ENCODE measurements at regions not wholly inside any gene's neighbourhood (a gene's known extent, or its start where the extent isn't known, plus 50 kb on each side); places are given as distances from the start of the nearest gene placed in this dataset.

GRCh38 chr2:122183890-122184289 lies 428.4 kb downstream of the TSN start:
- no peak for DNase-seq

GRCh38 chr2:122186761-122187222 lies 431.3 kb downstream of the TSN start:
- peak; percentile 51 for DNase-seq

GRCh38 chr2:122191331-122191730 lies 435.9 kb downstream of the TSN start:
- no peak for DNase-seq

- no peak for DNase-seq
Measured at GRCh38 chr2:122193622-122194021, 438.2 kb downstream of the TSN start.

GRCh38 chr2:122194546-122194945 lies 439.1 kb downstream of the TSN start:
- DNase-seq: no peak

- DNase-seq: no peak
Measured at GRCh38 chr2:122203523-122203922, 448.1 kb downstream of the TSN start.

- DNase-seq: no peak
Measured at GRCh38 chr2:122205641-122206040, 450.2 kb downstream of the TSN start.

- no peak for DNase-seq
Measured at GRCh38 chr2:122206101-122206500, 450.6 kb downstream of the TSN start.

GRCh38 chr2:122209377-122209776 lies 453.9 kb downstream of the TSN start:
- DNase-seq: no peak

- no peak for DNase-seq
Measured at GRCh38 chr2:122210065-122210464, 454.6 kb downstream of the TSN start.

GRCh38 chr2:122210898-122211856 lies 455.7 kb downstream of the TSN start:
- DNase-seq: no peak

GRCh38 chr2:122213312-122213711 lies 457.9 kb downstream of the TSN start:
- no peak for DNase-seq

GRCh38 chr2:122216071-122216470 lies 460.6 kb downstream of the TSN start:
- DNase-seq: no peak

GRCh38 chr2:122216901-122217300 lies 461.4 kb downstream of the TSN start:
- no peak for DNase-seq

- no peak for DNase-seq
Measured at GRCh38 chr2:122218596-122218995, 463.1 kb downstream of the TSN start.

GRCh38 chr2:122219504-122219903 lies 464.1 kb downstream of the TSN start:
- DNase-seq: no peak

GRCh38 chr2:122221665-122222064 lies 466.2 kb downstream of the TSN start:
- no peak for DNase-seq

GRCh38 chr2:122231296-122231695 lies 475.8 kb downstream of the TSN start:
- no peak for DNase-seq

GRCh38 chr2:122233372-122233771 lies 477.9 kb downstream of the TSN start:
- DNase-seq: no peak

- DNase-seq: no peak
Measured at GRCh38 chr2:122236152-122236874, 480.9 kb downstream of the TSN start.

- no peak for DNase-seq
Measured at GRCh38 chr2:122236925-122237324, 481.5 kb downstream of the TSN start.

- DNase-seq: no peak
Measured at GRCh38 chr2:122237450-122237849, 482.0 kb downstream of the TSN start.

- DNase-seq: no peak
Measured at GRCh38 chr2:122238006-122238559, 482.6 kb downstream of the TSN start.

- no peak for DNase-seq
Measured at GRCh38 chr2:122239440-122239839, 484.0 kb downstream of the TSN start.

All from GDM1 (cell line).